Suprapubic skin (tissue), 4 donors: ENCODE measurements at regions not wholly inside any gene's neighbourhood (a gene's known extent, or its start where the extent isn't known, plus 50 kb on each side); places are given as distances from the start of the nearest gene placed in this dataset.
A peak's percentile ranks its signal among the peaks of the same experiment; 100 is the strongest.

Experiments used
- DNase-seq, 2 donors: peaks; one replicate each; pipeline ENCODE4 v3.0.0-alpha.2; 2019; ENCODE audit warnings: low spot score in 2 of 2
- H3K27ac ChIP-seq: fragments of 200-600 bp; sonication (generic); one replicate; pipeline ENCODE4 v1.5.1; 2019
- H3K27me3 ChIP-seq: fragments of 200-600 bp; sonication (generic); one replicate; pipeline ENCODE4 v1.5.1; 2019
- H3K36me3 ChIP-seq: fragments of 200-600 bp; sonication (generic); one replicate; pipeline ENCODE4 v1.5.1; 2019
- H3K4me1 ChIP-seq: fragments of 200-600 bp; sonication (generic); one replicate; pipeline ENCODE4 v1.5.1; 2019
- H3K4me3 ChIP-seq: fragments of 200-600 bp; sonication (generic); one replicate; pipeline ENCODE4 v1.5.1; 2019; ENCODE audit warnings: mild to moderate bottlenecking
- H3K9me3 ChIP-seq: fragments of 200-600 bp; sonication (generic); one replicate; pipeline ENCODE4 v1.5.1; 2019
- EP300 ChIP-seq: sonication (generic); formaldehyde crosslinking; IDR thresholded peaks from one replicate; pipeline ENCODE4 v1.6.1; 2017; ENCODE audit warnings: antibody characterized with exemption
- POLR2A ChIP-seq, 2 donors: fragments of 450-650 bp; IDR thresholded peaks; one replicate each; pipeline ENCODE4 v1.6.1; 2017; ENCODE audit warnings: antibody characterized with exemption in 2 of 2, mild to moderate bottlenecking in 2 of 2, moderate library complexity in 2 of 2
- POLR2AphosphoS5 ChIP-seq, 3 donors: sonication (generic); formaldehyde crosslinking; IDR thresholded peaks; one replicate each; pipeline ENCODE4 v1.6.1; 2017; ENCODE audit warnings: antibody characterized with exemption in 3 of 3
- WGBS: methylation state at CpG from one replicate; pipeline ENCODE4 v1.1.5; 2018; 5-methylcytosine and 5-hydroxymethylcytosine counted together
- TF ChIP-seq, protein P1 (sequence below), 2 donors: fragments of 200-600 bp in 1 of 2; fragments of 450-650 bp in 1 of 2; sonication (generic) in 1 of 2; IDR thresholded peaks; one replicate each; pipeline ENCODE4 v1.5.1; 2016 to 2019; ENCODE audit warnings: antibody characterized with exemption in 2 of 2, mild to moderate bottlenecking in 1 of 2, moderate library complexity in 1 of 2

DNA sequence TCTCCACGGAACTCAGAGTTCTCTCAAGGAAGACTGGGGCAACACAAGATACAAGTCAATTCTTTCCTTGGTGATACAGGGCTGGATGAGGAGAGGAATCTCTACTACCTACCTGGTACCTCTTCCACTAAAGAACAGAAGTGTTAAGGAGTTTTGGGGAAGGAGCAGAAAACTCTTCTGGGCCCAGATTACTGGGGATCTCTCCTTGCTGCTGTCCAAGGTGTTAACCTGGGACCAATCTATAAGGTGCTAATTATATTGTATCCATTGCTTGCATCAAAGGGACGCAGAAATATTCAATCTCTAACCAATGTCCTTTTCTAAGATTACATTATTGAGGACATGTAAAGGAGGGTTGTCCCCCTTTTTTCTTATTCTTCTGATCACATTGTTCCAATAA is 1102.5 kb downstream of the AMY1C start:
- H3K9me3 ChIP-seq = no peaks in the 10 kb centered on the region
- WGBS = 77% methylated on average over 2 of the region's 2 CpGs
- no peak overlapping the region for H3K27ac ChIP-seq

DNA sequence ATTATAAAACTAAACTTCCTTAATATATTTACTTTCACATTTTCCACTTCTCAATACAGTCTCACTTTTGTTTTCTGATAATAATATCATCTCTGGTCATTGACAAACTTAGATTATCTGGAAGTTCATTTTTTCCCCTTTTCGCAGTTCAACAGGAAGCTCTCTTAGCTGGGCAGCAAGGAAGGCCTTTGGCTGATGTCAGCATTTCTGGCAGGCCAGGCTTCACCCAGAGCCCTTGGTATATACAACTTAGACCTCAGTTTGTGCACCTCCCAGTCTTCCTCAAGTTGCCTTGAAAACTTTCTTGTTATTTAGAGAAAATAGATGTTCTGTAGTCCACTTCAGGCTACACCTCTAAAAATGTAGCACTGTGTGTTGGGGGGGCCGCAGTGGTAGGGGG is 1103.6 kb downstream of the AMY1C start:
- TF ChIP-seq POLR2A (IDR thresholded peaks at IDR 0.05) (no peak), POLR2AphosphoS5 (IDR thresholded peaks at IDR 0.05) (no peak), EP300 (no peak)
- TF ChIP-seq, protein P1, sequence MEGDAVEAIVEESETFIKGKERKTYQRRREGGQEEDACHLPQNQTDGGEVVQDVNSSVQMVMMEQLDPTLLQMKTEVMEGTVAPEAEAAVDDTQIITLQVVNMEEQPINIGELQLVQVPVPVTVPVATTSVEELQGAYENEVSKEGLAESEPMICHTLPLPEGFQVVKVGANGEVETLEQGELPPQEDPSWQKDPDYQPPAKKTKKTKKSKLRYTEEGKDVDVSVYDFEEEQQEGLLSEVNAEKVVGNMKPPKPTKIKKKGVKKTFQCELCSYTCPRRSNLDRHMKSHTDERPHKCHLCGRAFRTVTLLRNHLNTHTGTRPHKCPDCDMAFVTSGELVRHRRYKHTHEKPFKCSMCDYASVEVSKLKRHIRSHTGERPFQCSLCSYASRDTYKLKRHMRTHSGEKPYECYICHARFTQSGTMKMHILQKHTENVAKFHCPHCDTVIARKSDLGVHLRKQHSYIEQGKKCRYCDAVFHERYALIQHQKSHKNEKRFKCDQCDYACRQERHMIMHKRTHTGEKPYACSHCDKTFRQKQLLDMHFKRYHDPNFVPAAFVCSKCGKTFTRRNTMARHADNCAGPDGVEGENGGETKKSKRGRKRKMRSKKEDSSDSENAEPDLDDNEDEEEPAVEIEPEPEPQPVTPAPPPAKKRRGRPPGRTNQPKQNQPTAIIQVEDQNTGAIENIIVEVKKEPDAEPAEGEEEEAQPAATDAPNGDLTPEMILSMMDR (IDR thresholded peaks at IDR 0.05) = no peak
- 87% methylated on average over 2 of the region's 2 CpGs for WGBS
- no peak for DNase-seq
- Histone ChIP-seq H3K4me1 (no peaks in the 10 kb centered on the region), H3K4me3 (no peak overlapping the region), H3K27ac (no peak overlapping the region), H3K9me3 (peaks cover 3% of the 10 kb centered on the region), H3K36me3 (no peaks in the 10 kb centered on the region), H3K27me3 (no peaks in the 10 kb centered on the region)

More for the DNA sequence above, 1102.5 kb downstream of the AMY1C start:
- Histone ChIP-seq H3K4me1 (no peaks in the 10 kb centered on the region), H3K36me3 (no peaks in the 10 kb centered on the region), H3K27me3 (no peaks in the 10 kb centered on the region), H3K4me3 (no peak overlapping the region)
- DNase-seq = no peak
- no peak for TF ChIP-seq POLR2A (IDR thresholded peaks at IDR 0.05)

DNA sequence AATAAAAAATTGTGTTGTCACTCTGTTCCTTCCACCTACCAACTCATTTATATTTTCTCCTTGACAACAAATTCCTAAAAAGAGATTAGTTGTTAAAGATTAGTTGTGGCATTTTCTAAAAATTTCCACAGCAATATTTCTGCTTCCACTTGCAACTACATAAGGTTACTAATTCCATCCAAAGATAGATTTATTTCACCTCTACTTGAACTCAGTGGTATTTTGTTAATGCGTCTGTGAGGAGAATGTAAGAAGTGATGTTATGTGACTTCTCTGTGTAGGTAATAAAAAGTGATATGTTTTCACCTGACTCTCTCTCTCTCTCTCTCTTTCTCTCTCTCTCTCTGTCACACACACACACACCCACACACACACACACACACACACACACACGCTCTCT is 1104.8 kb downstream of the AMY1C start:
- DNase-seq = no peak
- Histone ChIP-seq H3K4me3 (no peak overlapping the region), H3K4me1 (no peaks in the 10 kb centered on the region), H3K27me3 (no peaks in the 10 kb centered on the region), H3K36me3 (no peaks in the 10 kb centered on the region), H3K9me3 (peaks cover 3% of the 10 kb centered on the region), H3K27ac (no peak overlapping the region)
- WGBS = 67% methylated on average over 2 of the region's 2 CpGs
- TF ChIP-seq, protein P1 (IDR thresholded peaks at IDR 0.05) = no peak
- no peak for TF ChIP-seq POLR2A (IDR thresholded peaks at IDR 0.05)
- TF ChIP-seq POLR2AphosphoS5 (IDR thresholded peaks at IDR 0.05) = no peak
- TF ChIP-seq EP300 = no peak

DNA sequence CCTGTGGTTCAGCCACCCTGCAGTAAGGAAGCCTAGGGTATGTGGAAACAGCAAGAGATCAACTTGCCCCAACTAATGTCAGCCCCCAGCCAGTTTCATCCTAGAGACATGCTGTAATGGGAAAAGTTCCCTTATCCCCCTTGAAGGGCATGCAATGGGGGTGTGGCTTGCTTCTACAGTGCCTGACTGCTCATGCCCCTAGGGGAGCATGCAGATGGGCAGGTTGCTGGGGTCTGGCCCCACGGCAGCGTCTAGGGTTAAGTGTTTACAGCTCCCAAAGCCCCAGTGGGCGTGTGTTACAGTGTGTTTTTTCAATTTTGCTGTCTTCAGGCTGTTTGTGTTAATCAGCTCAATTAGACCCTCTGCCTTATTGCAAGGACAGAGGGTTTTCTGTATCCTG is 1105.9 kb downstream of the AMY1C start:
- TF ChIP-seq POLR2AphosphoS5 (IDR thresholded peaks at IDR 0.05) = no peak
- TF ChIP-seq EP300 = no peak
- TF ChIP-seq, protein P1 (IDR thresholded peaks at IDR 0.05) = no peak
- TF ChIP-seq POLR2A (IDR thresholded peaks at IDR 0.05) = no peak
- peaks cover 3% of the 10 kb centered on the region for H3K9me3 ChIP-seq
- no peak overlapping the region for H3K27ac ChIP-seq
- no peaks in the 10 kb centered on the region for H3K4me1 ChIP-seq
- H3K27me3 ChIP-seq = no peaks in the 10 kb centered on the region
- no peak overlapping the region for H3K4me3 ChIP-seq
- DNase-seq = no peak
- 36% methylated on average over 3 of the region's 3 CpGs for WGBS
- no peaks in the 10 kb centered on the region for H3K36me3 ChIP-seq

DNA sequence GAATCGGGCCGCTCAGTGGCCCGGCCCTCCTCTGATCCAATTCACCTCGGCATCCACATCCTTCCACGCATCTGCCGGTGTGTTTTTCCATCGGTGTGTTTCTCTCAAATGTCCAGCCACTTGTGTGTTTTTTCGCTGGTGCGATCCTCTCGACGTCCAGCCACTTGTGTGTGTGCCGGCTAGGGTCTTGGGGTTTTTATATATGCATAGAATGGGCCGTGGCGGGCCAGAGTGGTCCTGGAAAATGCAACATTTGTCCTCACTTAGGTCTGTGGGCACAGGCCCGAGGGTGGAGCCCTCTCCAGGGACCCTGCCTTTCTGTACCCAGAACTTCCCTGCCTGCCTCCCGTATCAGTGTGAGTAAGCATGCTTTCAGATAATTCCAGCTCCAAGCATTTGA is 1106.4 kb downstream of the AMY1C start:
- no peaks in the 10 kb centered on the region for H3K4me1 ChIP-seq
- no peaks in the 10 kb centered on the region for H3K27me3 ChIP-seq
- peak in 1 of 2 donors; percentile 28 for DNase-seq
- WGBS = 94% methylated on average over 16 of the region's 16 CpGs
- no peak overlapping the region for H3K4me3 ChIP-seq
- H3K36me3 ChIP-seq = no peaks in the 10 kb centered on the region
- TF ChIP-seq, protein P1 (IDR thresholded peaks at IDR 0.05) = no peak
- TF ChIP-seq POLR2AphosphoS5 (IDR thresholded peaks at IDR 0.05) (no peak), POLR2A (IDR thresholded peaks at IDR 0.05) (no peak), EP300 (no peak)
- no peak overlapping the region for H3K27ac ChIP-seq
- peaks cover 3% of the 10 kb centered on the region for H3K9me3 ChIP-seq

DNA sequence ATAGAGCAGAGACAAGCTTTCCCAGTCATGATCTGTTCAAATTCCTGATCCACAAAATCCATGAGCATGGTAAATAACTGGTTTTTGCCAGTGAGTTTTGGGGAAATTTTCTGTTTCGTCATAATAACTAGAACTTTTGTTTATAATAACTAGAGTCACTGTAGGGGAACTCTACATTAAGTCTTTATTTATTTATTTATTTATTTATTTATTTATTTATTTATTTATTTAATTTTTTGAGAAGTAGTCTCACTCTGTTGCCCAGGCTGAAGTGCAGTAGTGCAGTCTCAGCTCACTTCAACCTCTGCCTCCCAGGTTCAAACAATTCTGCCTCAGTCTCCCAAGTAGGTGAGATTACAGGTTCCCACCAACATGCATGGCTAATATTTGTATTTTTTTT is 1106.8 kb downstream of the AMY1C start:
- H3K4me1 ChIP-seq = no peaks in the 10 kb centered on the region
- no peak overlapping the region for H3K4me3 ChIP-seq
- no peak for DNase-seq
- H3K9me3 ChIP-seq = peaks cover 3% of the 10 kb centered on the region
- H3K36me3 ChIP-seq = no peaks in the 10 kb centered on the region
- TF ChIP-seq EP300 (no peak), POLR2A (IDR thresholded peaks at IDR 0.05) (no peak), POLR2AphosphoS5 (IDR thresholded peaks at IDR 0.05) (no peak)
- TF ChIP-seq, protein P1 (IDR thresholded peaks at IDR 0.05) = no peak
- H3K27me3 ChIP-seq = no peaks in the 10 kb centered on the region
- H3K27ac ChIP-seq = no peak overlapping the region
- 92% methylated on average over 1 of the region's 1 CpG for WGBS
